ENCODE measurements at regions not wholly inside any gene's neighbourhood (a gene's known extent, or its start where the extent isn't known, plus 50 kb on each side); places are given as distances from the start of the nearest gene placed in this dataset.

DNA sequence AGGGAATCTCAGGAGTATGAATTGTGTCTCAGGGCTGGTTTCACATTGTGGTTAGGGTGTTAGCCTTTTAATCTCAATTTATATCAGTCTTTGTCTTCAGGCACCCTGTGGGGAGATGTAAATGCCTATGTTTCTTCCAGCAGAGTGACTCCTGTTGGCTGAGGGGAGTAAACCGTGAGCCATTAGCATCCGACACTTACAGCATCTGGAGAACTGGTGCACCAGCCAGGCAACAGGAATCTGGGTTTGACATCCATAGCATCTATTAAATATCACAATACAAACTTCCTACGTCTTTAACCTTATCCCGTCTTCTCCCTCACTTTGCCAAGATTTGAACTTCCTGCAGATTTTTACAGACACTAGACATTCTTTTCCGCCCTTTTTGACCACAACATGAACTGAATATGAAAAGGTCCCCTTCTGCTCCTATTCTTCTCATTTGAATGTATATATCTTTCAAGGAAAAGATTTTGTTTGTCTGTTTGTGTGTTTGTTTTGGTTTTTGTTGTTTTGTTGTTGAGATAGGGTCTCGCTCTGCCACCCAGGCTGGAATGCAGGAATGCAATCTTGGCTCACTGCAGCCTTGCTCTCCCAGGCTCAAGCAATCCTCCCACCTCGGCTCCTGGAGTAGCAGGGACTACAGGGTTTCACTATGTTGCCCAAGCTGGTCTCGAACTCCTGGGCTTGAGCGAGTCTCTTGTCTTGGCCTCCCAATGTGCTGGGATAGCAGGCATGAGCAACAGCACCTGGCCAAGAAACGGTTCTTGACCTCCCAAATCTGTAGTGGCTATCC, 626.2 kb downstream of the TLR4 start (continued):
- no peak for TF ChIP-seq EHMT2 (IDR thresholded peaks at IDR 0.05; ENCODE audit: low read depth)
- TF ChIP-seq FOSL2 (IDR thresholded peaks at IDR 0.05): no peak
- no peak for TF ChIP-seq FOSL2 (CRISPR knock-in tag; IDR thresholded peaks at IDR 0.05)
- no peak for TF ChIP-seq CEBPB (IDR thresholded peaks at IDR 0.05)
- TF ChIP-seq ZFP36 (IDR thresholded peaks at IDR 0.05; ENCODE audit: borderline replicate concordance, partially characterized antibody): no peak

DNA sequence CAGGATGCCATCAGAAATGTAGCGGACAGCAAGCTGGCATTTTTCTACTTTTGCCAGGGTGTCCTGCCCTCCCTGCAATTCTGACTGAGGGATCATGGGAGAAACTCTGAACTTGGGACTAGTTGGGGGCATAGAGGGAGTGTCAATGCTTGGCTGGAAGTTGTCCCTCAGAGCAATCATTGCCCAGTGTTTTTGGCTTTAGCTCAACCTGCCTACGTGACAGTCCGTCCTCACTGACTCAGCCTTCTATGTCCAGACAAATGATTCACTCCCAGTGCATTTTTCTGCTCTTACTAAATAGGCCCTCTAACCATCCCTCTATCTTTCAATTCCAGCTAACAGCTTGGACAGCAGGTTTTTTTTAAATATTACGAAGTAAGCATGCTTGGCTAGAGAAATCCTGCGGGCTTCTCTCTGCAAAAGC, 627.4 kb downstream of the TLR4 start:
- CTCF ChIA-PET: interaction anchor here (0.7 to 1.5 kb wide), 3 partner anchors 9 to 143 kb away, joined by 3 to 4 read pairs (median 3); no protein-coding TSS in a partner anchor
- ATAC-seq (peak; percentile 96 to 99), FAIRE-seq (peak; percentile 18), DNase-seq (ENCODE audit: low read depth in 1 of 2, low spot score in 1 of 2) (peak; percentile 38 to 89)
- Histone ChIP-seq H3K4me2 (peak overlapping the region; percentile 53), H3K4me1 (peaks cover 43% of the 10 kb centered on the region), H3K9me3 (0 out of 3 replicates have a peak, but pooled peaks cover 3% of the 10 kb centered on the region), H3K27ac (peak overlapping the region; percentile 80 to 92), H3K4me3 (no peak overlapping the region)
- POLR2A ChIA-PET: interaction anchor here (0.5 kb wide), 1 partner anchor 13 kb away, joined by 3 read pairs; no protein-coding TSS in a partner anchor
- TF ChIP-seq, protein P1, sequence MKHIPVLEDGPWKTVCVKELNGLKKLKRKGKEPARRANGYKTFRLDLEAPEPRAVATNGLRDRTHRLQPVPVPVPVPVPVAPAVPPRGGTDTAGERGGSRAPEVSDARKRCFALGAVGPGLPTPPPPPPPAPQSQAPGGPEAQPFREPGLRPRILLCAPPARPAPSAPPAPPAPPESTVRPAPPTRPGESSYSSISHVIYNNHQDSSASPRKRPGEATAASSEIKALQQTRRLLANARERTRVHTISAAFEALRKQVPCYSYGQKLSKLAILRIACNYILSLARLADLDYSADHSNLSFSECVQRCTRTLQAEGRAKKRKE (CRISPR knock-in tag; IDR thresholded peaks at IDR 0.05; ENCODE audit: low read depth): no peak
- TF ChIP-seq, protein P2, sequence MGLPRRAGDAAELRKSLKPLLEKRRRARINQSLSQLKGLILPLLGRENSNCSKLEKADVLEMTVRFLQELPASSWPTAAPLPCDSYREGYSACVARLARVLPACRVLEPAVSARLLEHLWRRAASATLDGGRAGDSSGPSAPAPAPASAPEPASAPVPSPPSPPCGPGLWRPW (IDR thresholded peaks at IDR 0.05): 0 out of 2 replicates have a peak, but pooled peaks have one; percentile 22
- TF ChIP-seq, protein P3, sequence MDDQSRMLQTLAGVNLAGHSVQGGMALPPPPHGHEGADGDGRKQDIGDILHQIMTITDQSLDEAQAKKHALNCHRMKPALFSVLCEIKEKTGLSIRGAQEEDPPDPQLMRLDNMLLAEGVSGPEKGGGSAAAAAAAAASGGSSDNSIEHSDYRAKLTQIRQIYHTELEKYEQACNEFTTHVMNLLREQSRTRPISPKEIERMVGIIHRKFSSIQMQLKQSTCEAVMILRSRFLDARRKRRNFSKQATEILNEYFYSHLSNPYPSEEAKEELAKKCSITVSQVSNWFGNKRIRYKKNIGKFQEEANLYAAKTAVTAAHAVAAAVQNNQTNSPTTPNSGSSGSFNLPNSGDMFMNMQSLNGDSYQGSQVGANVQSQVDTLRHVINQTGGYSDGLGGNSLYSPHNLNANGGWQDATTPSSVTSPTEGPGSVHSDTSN (IDR thresholded peaks at IDR 0.05): 0 out of 2 replicates have a peak, but pooled peaks have one; percentile 21
- TF ChIP-seq, protein P4, sequence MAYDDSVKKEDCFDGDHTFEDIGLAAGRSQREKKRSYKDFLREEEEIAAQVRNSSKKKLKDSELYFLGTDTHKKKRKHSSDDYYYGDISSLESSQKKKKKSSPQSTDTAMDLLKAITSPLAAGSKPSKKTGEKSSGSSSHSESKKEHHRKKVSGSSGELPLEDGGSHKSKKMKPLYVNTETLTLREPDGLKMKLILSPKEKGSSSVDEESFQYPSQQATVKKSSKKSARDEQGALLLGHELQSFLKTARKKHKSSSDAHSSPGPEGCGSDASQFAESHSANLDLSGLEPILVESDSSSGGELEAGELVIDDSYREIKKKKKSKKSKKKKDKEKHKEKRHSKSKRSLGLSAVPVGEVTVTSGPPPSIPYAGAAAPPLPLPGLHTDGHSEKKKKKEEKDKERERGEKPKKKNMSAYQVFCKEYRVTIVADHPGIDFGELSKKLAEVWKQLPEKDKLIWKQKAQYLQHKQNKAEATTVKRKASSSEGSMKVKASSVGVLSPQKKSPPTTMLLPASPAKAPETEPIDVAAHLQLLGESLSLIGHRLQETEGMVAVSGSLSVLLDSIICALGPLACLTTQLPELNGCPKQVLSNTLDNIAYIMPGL (CRISPR knock-in tag; IDR thresholded peaks at IDR 0.05; ENCODE audit: borderline replicate concordance): no peak
- TF ChIP-seq RAD21 (conservative IDR thresholded peaks at IDR 0.05 in 1 of 2, IDR thresholded peaks at IDR 0.05 in 1 of 2) (peak; percentile 30 to 52), HDAC2 (IDR thresholded peaks at IDR 0.05) (no peak), MAFK (IDR thresholded peaks at IDR 0.05; ENCODE audit: partially characterized antibody) (peak; percentile 72), RFX5 (IDR thresholded peaks at IDR 0.05) (no peak), GATA3 (IDR thresholded peaks at IDR 0.05; ENCODE audit: borderline replicate concordance) (peak; percentile 78; the same call in 1 of the 2 replicates), CEBPB (IDR thresholded peaks at IDR 0.05) (peak in 1 of 2 experiments; percentile 70; a peak in 2 of 4 replicates), NPAS2 (CRISPR knock-in tag; IDR thresholded peaks at IDR 0.05; ENCODE audit: borderline replicate concordance) (no peak), JUN (IDR thresholded peaks at IDR 0.05) (peak in 1 of 2 experiments; percentile 75; a peak in 2 of 5 replicates), HOXB13 (CRISPR knock-in tag; IDR thresholded peaks at IDR 0.05; ENCODE audit: low read depth) (no peak), RCOR1 (IDR thresholded peaks at IDR 0.05; ENCODE audit: low read depth, low read length) (no peak), FOSL2 (IDR thresholded peaks at IDR 0.05) (peak; percentile 91), FOSL2 (CRISPR knock-in tag; IDR thresholded peaks at IDR 0.05) (peak; percentile 94), ESRRA (IDR thresholded peaks at IDR 0.05; ENCODE audit: borderline replicate concordance, low read length) (no peak), JUNB (IDR thresholded peaks at IDR 0.05) (peak; percentile 93), HOXB5 (CRISPR knock-in tag; IDR thresholded peaks at IDR 0.05) (no peak), CHD4 (IDR thresholded peaks at IDR 0.05; ENCODE audit: borderline replicate concordance) (no peak), EP300 (IDR thresholded peaks at IDR 0.05) (peak; percentile 53 to 78; a peak in 3 of 5 replicates), HEYL (CRISPR knock-in tag; IDR thresholded peaks at IDR 0.05) (no peak)
- TF ChIP-seq, protein P5, sequence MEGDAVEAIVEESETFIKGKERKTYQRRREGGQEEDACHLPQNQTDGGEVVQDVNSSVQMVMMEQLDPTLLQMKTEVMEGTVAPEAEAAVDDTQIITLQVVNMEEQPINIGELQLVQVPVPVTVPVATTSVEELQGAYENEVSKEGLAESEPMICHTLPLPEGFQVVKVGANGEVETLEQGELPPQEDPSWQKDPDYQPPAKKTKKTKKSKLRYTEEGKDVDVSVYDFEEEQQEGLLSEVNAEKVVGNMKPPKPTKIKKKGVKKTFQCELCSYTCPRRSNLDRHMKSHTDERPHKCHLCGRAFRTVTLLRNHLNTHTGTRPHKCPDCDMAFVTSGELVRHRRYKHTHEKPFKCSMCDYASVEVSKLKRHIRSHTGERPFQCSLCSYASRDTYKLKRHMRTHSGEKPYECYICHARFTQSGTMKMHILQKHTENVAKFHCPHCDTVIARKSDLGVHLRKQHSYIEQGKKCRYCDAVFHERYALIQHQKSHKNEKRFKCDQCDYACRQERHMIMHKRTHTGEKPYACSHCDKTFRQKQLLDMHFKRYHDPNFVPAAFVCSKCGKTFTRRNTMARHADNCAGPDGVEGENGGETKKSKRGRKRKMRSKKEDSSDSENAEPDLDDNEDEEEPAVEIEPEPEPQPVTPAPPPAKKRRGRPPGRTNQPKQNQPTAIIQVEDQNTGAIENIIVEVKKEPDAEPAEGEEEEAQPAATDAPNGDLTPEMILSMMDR (IDR thresholded peaks at IDR 0.05): no peak
- TF ChIP-seq, protein P6, sequence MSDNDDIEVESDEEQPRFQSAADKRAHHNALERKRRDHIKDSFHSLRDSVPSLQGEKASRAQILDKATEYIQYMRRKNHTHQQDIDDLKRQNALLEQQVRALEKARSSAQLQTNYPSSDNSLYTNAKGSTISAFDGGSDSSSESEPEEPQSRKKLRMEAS (IDR thresholded peaks at IDR 0.05): peak; percentile 59; the same call in 1 of the 2 replicates
- TF ChIP-seq, protein P7, sequence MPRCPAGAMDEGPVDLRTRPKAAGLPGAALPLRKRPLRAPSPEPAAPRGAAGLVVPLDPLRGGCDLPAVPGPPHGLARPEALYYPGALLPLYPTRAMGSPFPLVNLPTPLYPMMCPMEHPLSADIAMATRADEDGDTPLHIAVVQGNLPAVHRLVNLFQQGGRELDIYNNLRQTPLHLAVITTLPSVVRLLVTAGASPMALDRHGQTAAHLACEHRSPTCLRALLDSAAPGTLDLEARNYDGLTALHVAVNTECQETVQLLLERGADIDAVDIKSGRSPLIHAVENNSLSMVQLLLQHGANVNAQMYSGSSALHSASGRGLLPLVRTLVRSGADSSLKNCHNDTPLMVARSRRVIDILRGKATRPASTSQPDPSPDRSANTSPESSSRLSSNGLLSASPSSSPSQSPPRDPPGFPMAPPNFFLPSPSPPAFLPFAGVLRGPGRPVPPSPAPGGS (IDR thresholded peaks at IDR 0.05): 0 out of 3 replicates have a peak, but pooled peaks have one; percentile 23
- WGBS (ENCODE audit: missing lambda C conversion rate): 6% methylated on average over 5 of the region's 5 CpGs

Measured in A549 (cell line).